ENCODE measurements at regions not wholly inside any gene's neighbourhood (a gene's known extent, or its start where the extent isn't known, plus 50 kb on each side); places are given as distances from the start of the nearest gene placed in this dataset.

DNA sequence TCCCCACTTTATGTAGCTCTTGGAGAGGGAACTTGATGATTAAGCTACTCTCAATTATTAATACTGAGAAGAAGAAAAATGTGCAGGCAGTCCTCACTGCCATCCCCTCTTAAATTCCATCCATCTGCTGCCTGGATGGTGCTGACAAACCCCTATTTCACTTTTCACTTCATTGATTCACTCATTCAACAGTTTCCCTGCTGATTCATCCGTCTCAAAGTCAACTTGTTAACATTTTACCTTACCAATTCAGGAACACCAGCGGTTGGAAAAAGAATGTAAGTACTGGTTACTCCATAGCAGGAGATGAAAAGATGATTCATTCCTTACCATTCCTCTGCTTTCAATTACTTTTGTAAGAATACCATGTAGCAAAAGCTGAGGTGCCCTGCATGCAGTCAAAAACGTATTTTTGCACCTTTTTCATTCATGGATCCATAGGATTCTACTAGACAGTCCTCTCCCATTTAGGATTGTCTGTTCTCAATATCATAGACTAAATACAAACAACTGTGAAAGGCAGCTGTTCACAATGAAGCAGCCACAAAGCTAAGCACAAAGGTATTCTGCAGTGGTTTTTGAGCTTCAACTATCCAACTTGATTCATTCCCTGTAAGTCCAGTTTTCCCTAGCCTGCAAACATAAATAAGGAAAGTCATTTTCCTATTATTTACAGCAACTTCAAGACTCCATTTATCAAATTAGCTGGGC lies 262.0 kb downstream of the MREG start:
- no peak for TF ChIP-seq EZH2 (IDR thresholded peaks at IDR 0.05; ENCODE audit: insufficient read depth, poor library complexity, severe bottlenecking)
- TF ChIP-seq EZH2phosphoT487 (IDR thresholded peaks at IDR 0.05; ENCODE audit: insufficient read depth, low read depth) = peak; percentile 87; the same call in 1 of the 2 replicates
